SK-N-SH (cell line): ENCODE measurements at regions not wholly inside any gene's neighbourhood (a gene's known extent, or its start where the extent isn't known, plus 50 kb on each side); places are given as distances from the start of the nearest gene placed in this dataset.

Experiments used
- CTCF ChIA-PET: fragments of 300-600, 350-600 bp; formaldehyde crosslinking; extraction: SDS; loops from one replicate; lab custom pipeline; 2021; lab: Yijun Ruan, JAX
- POLR2A ChIA-PET: fragments of 350-600 bp; sonication (Branson Sonifier 250); formaldehyde crosslinking; extraction: SDS; loops from one replicate; lab custom pipeline; 2020; ENCODE audit warnings: antibody characterized with exemption, inconsistent platforms; lab: Yijun Ruan, JAX
- DNase-seq: peaks from one replicate; pipeline ENCODE4 v3.0.0; 2012
- H2AFZ ChIP-seq: fragments of 200-600 bp; sonication (generic); 2 replicates; pipeline ENCODE4 v1.8.1; 2016; ENCODE audit warnings: antibody characterized with exemption, mild to moderate bottlenecking, low read depth
- H3F3A ChIP-seq: fragments of 200-600 bp; sonication (generic); replicated peaks from 2 replicates; pipeline ENCODE3; 2016; ENCODE audit warnings: antibody characterized with exemption, mild to moderate bottlenecking; ENCODE audit not compliant: insufficient read depth
- H3K27ac ChIP-seq, 2 experiments: fragments of 200-500 bp in 1 of 2; fragments of 200-600 bp in 1 of 2; sonication (Bioruptor generic) in 1 of 2; sonication (generic), shearing (Covaris generic) in 1 of 2; 2 replicates each; pipeline versions ENCODE4 v1.5.1 to v1.6.1; 2014 to 2016; ENCODE audit warnings: low read depth in 2 of 2, inconsistent platforms in 1 of 2, low read length in 1 of 2, mild to moderate bottlenecking in 1 of 2, mixed read lengths in 1 of 2
- H3K27me3 ChIP-seq: fragments of 200-600 bp; sonication (generic), shearing (Covaris generic); 2 replicates; pipeline ENCODE4 v1.6.1; 2016; ENCODE audit warnings: mixed run types; ENCODE audit not compliant: insufficient read depth
- H3K36me3 ChIP-seq, 2 experiments: fragments of 200-500 bp in 1 of 2; fragments of 200-600 bp in 1 of 2; sonication (Bioruptor generic) in 1 of 2; sonication (generic) in 1 of 2; replicated peaks in 1 of 2; 2 replicates each; pipeline versions ENCODE3 to v1.5.1; 2014 to 2016; ENCODE audit warnings: low read length in 1 of 2, mild to moderate bottlenecking in 1 of 2; ENCODE audit not compliant: insufficient read depth in 2 of 2, control insufficient read depth in 1 of 2
- H3K4me1 ChIP-seq, 2 experiments: fragments of 200-500 bp in 1 of 2; fragments of 200-600 bp in 1 of 2; sonication (Bioruptor generic) in 1 of 2; sonication (generic), shearing (Covaris generic) in 1 of 2; 2 replicates each; pipeline versions ENCODE4 v1.5.1 to v1.6.1; 2014 to 2016; ENCODE audit warnings: low read depth in 1 of 2, low read length in 1 of 2, mixed run types in 1 of 2; ENCODE audit not compliant: insufficient read depth in 2 of 2, control insufficient read depth in 1 of 2
- H3K4me2 ChIP-seq: fragments of 200-600 bp; sonication (generic), shearing (Covaris generic); 2 replicates; pipeline ENCODE4 v1.6.1; 2017; ENCODE audit warnings: mixed run types
- H3K4me3 ChIP-seq, 2 experiments: fragments of 200-500 bp in 1 of 2; fragments of 200-600 bp in 1 of 2; sonication (Bioruptor generic) in 1 of 2; sonication (generic), shearing (Covaris generic) in 1 of 2; 2 replicates each; pipeline versions ENCODE4 v1.5.1 to v1.8.1; 2014 to 2016; ENCODE audit warnings: low read depth in 2 of 2, inconsistent platforms in 1 of 2, low read length in 1 of 2, mild to moderate bottlenecking in 1 of 2, mixed read lengths in 1 of 2, moderate library complexity in 1 of 2
- H3K79me2 ChIP-seq: fragments of 200-600 bp; sonication (generic); 2 replicates; pipeline ENCODE4 v1.8.1; 2017; ENCODE audit warnings: mild to moderate bottlenecking; ENCODE audit not compliant: insufficient read depth
- H3K9ac ChIP-seq: fragments of 200-600 bp; sonication (generic); 2 replicates; pipeline ENCODE4 v1.6.1; 2017; ENCODE audit warnings: mixed run types
- H3K9me2 ChIP-seq: fragments of 200-600 bp; sonication (generic); 2 replicates; pipeline ENCODE4 v1.6.1; 2017; ENCODE audit warnings: mixed run types
- H3K9me3 ChIP-seq: fragments of 200-600 bp; sonication (generic); 2 replicates; pipeline ENCODE4 v1.6.1; 2017; ENCODE audit warnings: mixed run types, mild to moderate bottlenecking, moderate library complexity
- H4K20me1 ChIP-seq: fragments of 200-600 bp; sonication (generic); 2 replicates; pipeline ENCODE4 v1.6.1; 2017; ENCODE audit warnings: mild to moderate bottlenecking, mixed run types; ENCODE audit not compliant: insufficient read depth
- CHD2 ChIP-seq: fragments of 150-350 bp; IDR thresholded peaks from 2 replicates; pipeline ENCODE4 v1.6.1; 2018; ENCODE audit warnings: low read length; ENCODE audit not compliant: partially characterized antibody
- ELF1 ChIP-seq: IDR thresholded peaks from 2 replicates; pipeline ENCODE4 v1.4.0; 2012
- FOSL2 ChIP-seq: IDR thresholded peaks from 2 replicates; pipeline ENCODE4 v1.4.0; 2012; ENCODE audit warnings: low read depth, mild to moderate bottlenecking, moderate library complexity, borderline replicate concordance
- FOXJ3 ChIP-seq: sonication (generic); formaldehyde crosslinking; IDR thresholded peaks from 2 replicates; pipeline ENCODE4 v1.5.1; 2020; ENCODE audit warnings: mild to moderate bottlenecking, missing genetic modification reagents
- GABPA ChIP-seq: IDR thresholded peaks from 2 replicates; pipeline ENCODE4 v1.4.0; 2012; ENCODE audit warnings: low read depth, mild to moderate bottlenecking
- GATA2 ChIP-seq: sonication (generic); formaldehyde crosslinking; IDR thresholded peaks from 2 replicates; pipeline ENCODE4 v1.5.0; 2020; ENCODE audit warnings: mild to moderate bottlenecking, missing genetic modification reagents
- JUND ChIP-seq: IDR thresholded peaks from 2 replicates; pipeline ENCODE4 v1.4.0; 2012
- MXI1 ChIP-seq: IDR thresholded peaks from 2 replicates; pipeline ENCODE4 v1.6.1; 2012; ENCODE audit warnings: mild to moderate bottlenecking, low read depth, low read length, improper control_type of control experiment
- NFIC ChIP-seq: IDR thresholded peaks from 2 replicates; pipeline ENCODE4 v1.4.0; 2012; ENCODE audit warnings: borderline replicate concordance
- POLR2AphosphoS5 ChIP-seq: IDR thresholded peaks from 2 replicates; pipeline ENCODE4 v1.6.1; 2012; ENCODE audit warnings: low read depth, low read length
- RAD21 ChIP-seq: IDR thresholded peaks from 2 replicates; pipeline ENCODE4 v1.6.1; 2012; ENCODE audit warnings: mild to moderate bottlenecking, low read length
- RCOR1 ChIP-seq: fragments of 150-350 bp; IDR thresholded peaks from 2 replicates; pipeline ENCODE4 v1.6.1; 2017; ENCODE audit warnings: antibody characterized with exemption, low read length
- RXRA ChIP-seq: IDR thresholded peaks from 2 replicates; pipeline ENCODE4 v1.4.0; 2012; ENCODE audit warnings: low read depth, mild to moderate bottlenecking, borderline replicate concordance
- TCF12 ChIP-seq: IDR thresholded peaks from 2 replicates; pipeline ENCODE4 v1.4.0; 2012
- YY1 ChIP-seq: IDR thresholded peaks from 2 replicates; pipeline ENCODE4 v1.4.0; 2012; ENCODE audit warnings: low read depth, mild to moderate bottlenecking
- WGBS: methylation state at CpG from one replicate; pipeline ENCODE4 v1.1.6; 2017; ENCODE audit warnings: low lambda C conversion rate; 5-methylcytosine and 5-hydroxymethylcytosine counted together
- TF ChIP-seq, protein P1 (sequence below): fragments of 200-600 bp; sonication (generic); IDR thresholded peaks from 2 replicates; pipeline ENCODE4 v1.6.1; 2017; ENCODE audit warnings: antibody characterized with exemption, mild to moderate bottlenecking, moderate library complexity
- TF ChIP-seq, protein P2 (sequence below): IDR thresholded peaks from 2 replicates; pipeline ENCODE4 v1.6.1; 2012; ENCODE audit warnings: mild to moderate bottlenecking, low read depth, low read length, moderate library complexity
- TF ChIP-seq, protein P3 (sequence below): IDR thresholded peaks from 2 replicates; pipeline ENCODE4 v1.4.0; 2012; ENCODE audit warnings: low read depth, borderline replicate concordance
- TF ChIP-seq, protein P4 (sequence below): fragments of 150-350 bp; IDR thresholded peaks from 2 replicates; pipeline ENCODE4 v1.6.1; 2017; ENCODE audit warnings: antibody characterized with exemption, low read length, low read depth, borderline replicate concordance

DNA sequence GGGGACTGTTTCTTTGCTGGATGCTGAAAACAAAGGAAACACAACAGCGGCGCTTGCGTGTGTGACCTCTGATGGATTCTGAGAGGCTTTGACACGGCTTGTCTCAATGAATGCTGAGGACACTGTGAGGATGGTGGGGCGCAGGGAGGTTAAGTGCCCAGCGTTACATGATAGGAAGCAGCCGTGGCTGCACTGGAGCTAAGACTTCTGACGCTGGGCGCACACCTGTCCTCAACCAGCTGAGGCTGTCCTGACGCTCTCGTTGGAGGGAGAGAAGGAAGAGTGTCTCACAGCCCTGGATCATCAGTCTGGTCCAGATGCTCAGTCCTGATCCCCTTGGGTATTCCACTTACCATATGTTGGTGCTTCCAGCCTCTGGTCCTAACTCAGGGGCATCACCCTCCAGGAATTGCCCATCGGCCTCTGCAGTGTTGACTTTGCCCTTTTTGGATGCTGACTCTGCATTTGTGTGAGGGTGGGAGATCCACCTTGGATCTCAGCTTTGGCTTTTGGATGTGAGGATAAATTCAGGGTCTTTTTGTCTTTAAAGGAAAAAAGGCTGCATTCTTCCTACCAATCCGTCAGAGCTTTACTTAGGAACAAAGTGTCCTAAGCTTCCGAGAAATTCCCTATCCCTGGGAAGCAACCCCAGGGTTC, 125.2 kb downstream of the ZNF664 start (continued):
- TF ChIP-seq, protein P1, sequence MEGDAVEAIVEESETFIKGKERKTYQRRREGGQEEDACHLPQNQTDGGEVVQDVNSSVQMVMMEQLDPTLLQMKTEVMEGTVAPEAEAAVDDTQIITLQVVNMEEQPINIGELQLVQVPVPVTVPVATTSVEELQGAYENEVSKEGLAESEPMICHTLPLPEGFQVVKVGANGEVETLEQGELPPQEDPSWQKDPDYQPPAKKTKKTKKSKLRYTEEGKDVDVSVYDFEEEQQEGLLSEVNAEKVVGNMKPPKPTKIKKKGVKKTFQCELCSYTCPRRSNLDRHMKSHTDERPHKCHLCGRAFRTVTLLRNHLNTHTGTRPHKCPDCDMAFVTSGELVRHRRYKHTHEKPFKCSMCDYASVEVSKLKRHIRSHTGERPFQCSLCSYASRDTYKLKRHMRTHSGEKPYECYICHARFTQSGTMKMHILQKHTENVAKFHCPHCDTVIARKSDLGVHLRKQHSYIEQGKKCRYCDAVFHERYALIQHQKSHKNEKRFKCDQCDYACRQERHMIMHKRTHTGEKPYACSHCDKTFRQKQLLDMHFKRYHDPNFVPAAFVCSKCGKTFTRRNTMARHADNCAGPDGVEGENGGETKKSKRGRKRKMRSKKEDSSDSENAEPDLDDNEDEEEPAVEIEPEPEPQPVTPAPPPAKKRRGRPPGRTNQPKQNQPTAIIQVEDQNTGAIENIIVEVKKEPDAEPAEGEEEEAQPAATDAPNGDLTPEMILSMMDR: no peak
- TF ChIP-seq NFIC: no peak
- TF ChIP-seq RCOR1: no peak
- TF ChIP-seq TCF12: no peak
- TF ChIP-seq, protein P2, sequence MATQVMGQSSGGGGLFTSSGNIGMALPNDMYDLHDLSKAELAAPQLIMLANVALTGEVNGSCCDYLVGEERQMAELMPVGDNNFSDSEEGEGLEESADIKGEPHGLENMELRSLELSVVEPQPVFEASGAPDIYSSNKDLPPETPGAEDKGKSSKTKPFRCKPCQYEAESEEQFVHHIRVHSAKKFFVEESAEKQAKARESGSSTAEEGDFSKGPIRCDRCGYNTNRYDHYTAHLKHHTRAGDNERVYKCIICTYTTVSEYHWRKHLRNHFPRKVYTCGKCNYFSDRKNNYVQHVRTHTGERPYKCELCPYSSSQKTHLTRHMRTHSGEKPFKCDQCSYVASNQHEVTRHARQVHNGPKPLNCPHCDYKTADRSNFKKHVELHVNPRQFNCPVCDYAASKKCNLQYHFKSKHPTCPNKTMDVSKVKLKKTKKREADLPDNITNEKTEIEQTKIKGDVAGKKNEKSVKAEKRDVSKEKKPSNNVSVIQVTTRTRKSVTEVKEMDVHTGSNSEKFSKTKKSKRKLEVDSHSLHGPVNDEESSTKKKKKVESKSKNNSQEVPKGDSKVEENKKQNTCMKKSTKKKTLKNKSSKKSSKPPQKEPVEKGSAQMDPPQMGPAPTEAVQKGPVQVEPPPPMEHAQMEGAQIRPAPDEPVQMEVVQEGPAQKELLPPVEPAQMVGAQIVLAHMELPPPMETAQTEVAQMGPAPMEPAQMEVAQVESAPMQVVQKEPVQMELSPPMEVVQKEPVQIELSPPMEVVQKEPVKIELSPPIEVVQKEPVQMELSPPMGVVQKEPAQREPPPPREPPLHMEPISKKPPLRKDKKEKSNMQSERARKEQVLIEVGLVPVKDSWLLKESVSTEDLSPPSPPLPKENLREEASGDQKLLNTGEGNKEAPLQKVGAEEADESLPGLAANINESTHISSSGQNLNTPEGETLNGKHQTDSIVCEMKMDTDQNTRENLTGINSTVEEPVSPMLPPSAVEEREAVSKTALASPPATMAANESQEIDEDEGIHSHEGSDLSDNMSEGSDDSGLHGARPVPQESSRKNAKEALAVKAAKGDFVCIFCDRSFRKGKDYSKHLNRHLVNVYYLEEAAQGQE: no peak
- TF ChIP-seq GABPA: no peak
- no peak for TF ChIP-seq YY1
- no peak for TF ChIP-seq JUND
- no peak for TF ChIP-seq MXI1

DNA sequence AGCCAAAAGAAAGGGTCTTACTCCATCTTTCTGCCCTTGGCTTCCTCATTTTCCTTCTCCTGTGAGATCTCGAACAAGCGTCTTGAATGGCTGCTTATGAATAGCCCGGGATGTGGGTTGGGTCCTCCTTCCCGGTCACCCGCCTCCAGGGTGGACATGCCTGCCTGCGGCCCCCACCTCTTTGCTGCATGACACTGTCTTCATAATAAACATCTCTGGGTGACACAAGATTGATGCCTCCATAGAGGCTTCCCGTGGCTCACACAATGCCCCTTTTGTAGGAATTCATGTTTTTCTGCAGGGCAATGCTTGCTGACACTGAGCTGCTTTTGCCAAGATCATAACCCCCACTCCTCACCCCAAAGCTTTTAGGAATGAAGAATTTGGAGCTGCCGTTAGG, 125.9 kb downstream of the ZNF664 start:
- Histone ChIP-seq H3K9me3 (no peaks in the 10 kb centered on the region), H3K4me3 (no peak overlapping the region), H3K4me1 (no peaks in the 10 kb centered on the region), H3F3A (no peaks in the 10 kb centered on the region), H3K4me2 (no peak overlapping the region), H4K20me1 (no peaks in the 10 kb centered on the region)
- DNase-seq: no peak
- ChIA-PET CTCF (no interaction called here), POLR2A (no interaction called here)
- TF ChIP-seq FOXJ3 (CRISPR knock-in tag) (no peak), GATA2 (CRISPR knock-in tag) (no peak), FOSL2 (no peak), RXRA (no peak), ELF1 (no peak), POLR2AphosphoS5 (no peak), RAD21 (no peak), CHD2 (no peak), JUND (no peak), NFIC (no peak)
- TF ChIP-seq, protein P3, sequence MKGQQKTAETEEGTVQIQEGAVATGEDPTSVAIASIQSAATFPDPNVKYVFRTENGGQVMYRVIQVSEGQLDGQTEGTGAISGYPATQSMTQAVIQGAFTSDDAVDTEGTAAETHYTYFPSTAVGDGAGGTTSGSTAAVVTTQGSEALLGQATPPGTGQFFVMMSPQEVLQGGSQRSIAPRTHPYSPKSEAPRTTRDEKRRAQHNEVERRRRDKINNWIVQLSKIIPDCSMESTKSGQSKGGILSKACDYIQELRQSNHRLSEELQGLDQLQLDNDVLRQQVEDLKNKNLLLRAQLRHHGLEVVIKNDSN: no peak
- TF ChIP-seq, protein P4, sequence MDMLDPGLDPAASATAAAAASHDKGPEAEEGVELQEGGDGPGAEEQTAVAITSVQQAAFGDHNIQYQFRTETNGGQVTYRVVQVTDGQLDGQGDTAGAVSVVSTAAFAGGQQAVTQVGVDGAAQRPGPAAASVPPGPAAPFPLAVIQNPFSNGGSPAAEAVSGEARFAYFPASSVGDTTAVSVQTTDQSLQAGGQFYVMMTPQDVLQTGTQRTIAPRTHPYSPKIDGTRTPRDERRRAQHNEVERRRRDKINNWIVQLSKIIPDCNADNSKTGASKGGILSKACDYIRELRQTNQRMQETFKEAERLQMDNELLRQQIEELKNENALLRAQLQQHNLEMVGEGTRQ: no peak
- TF ChIP-seq, all 33 proteins: peak for 0
- no peaks in the 10 kb centered on the region for H3K9me2 ChIP-seq
- H3K27me3 ChIP-seq: no peaks in the 10 kb centered on the region
- WGBS: 61% methylated on average over 7 of the region's 8 CpGs
- no peaks in the 10 kb centered on the region for H3K36me3 ChIP-seq
- no peak overlapping the region for H3K9ac ChIP-seq
- no peak overlapping the region for H2AFZ ChIP-seq
- no peak overlapping the region for H3K27ac ChIP-seq
- H3K79me2 ChIP-seq: no peaks in the 10 kb centered on the region
